ENCODE measurements at regions not wholly inside any gene's neighbourhood (a gene's known extent, or its start where the extent isn't known, plus 50 kb on each side); places are given as distances from the start of the nearest gene placed in this dataset.

DNA sequence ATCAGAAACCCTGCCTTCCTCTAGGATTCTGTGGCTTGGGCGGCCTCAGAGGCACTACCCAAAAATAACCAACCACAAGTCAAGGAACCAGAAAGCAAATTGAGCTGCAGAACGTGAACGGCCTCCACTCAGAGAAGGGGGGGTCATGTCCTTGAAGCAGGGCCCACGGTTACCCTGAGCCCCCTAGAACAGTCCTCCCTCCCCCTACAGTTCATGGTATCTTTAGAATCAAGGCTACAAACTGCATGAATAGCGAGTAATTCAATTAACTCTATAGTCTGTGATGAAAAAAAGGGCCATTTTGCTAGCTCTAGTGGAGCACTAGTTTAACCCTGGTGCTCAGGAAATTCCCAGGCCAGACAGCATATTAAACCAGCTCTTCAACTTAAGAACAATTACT, 79.0 kb upstream of the ZNF507 start:
- Mint-ChIP-seq H3K9me3 (ENCODE audit: low read depth) (peaks cover 8% of the 10 kb centered on the region), H3K27ac (no peak overlapping the region), H3K4me1 (ENCODE audit: low read depth) (peaks cover 9% of the 10 kb centered on the region), H3K36me3 (ENCODE audit: insufficient read depth) (no peaks in the 10 kb centered on the region), H3K4me3 (ENCODE audit: low read depth) (no peak overlapping the region), H3K27me3 (peaks cover 40% of the 10 kb centered on the region)
- TF ChIP-seq, protein P1, sequence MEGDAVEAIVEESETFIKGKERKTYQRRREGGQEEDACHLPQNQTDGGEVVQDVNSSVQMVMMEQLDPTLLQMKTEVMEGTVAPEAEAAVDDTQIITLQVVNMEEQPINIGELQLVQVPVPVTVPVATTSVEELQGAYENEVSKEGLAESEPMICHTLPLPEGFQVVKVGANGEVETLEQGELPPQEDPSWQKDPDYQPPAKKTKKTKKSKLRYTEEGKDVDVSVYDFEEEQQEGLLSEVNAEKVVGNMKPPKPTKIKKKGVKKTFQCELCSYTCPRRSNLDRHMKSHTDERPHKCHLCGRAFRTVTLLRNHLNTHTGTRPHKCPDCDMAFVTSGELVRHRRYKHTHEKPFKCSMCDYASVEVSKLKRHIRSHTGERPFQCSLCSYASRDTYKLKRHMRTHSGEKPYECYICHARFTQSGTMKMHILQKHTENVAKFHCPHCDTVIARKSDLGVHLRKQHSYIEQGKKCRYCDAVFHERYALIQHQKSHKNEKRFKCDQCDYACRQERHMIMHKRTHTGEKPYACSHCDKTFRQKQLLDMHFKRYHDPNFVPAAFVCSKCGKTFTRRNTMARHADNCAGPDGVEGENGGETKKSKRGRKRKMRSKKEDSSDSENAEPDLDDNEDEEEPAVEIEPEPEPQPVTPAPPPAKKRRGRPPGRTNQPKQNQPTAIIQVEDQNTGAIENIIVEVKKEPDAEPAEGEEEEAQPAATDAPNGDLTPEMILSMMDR (IDR thresholded peaks at IDR 0.05; ENCODE audit: unreplicated experiment), result no peak
- DNase-seq (ENCODE audit: low spot score, unreplicated experiment), result no peak

DNA sequence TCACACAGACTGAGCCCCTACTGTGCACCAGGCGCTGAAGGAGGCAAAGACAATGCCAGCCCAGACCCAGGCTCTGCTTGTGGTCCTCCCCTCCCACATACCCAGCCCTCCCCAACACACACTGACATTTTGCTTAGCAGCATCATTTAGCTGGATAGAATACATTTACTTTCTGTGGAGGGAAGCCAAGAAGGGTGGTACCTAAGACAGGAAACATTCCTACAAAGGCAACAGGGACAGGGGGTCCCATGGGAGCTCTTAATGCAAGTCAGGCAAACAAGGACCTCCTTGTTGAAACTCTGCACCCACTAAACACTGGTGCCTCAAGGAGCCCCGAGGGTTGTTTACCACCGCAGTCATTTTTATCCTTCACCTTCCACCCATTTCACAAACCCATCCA, 77.0 kb upstream of the ZNF507 start:
- Mint-ChIP-seq H3K9me3 (ENCODE audit: low read depth) (peaks cover 5% of the 10 kb centered on the region), H3K27ac (no peak overlapping the region), H3K27me3 (peaks cover 35% of the 10 kb centered on the region), H3K4me3 (ENCODE audit: low read depth) (no peak overlapping the region), H3K4me1 (ENCODE audit: low read depth) (peaks cover 5% of the 10 kb centered on the region), H3K36me3 (ENCODE audit: insufficient read depth) (no peaks in the 10 kb centered on the region)
- TF ChIP-seq, protein P1 (IDR thresholded peaks at IDR 0.05; ENCODE audit: unreplicated experiment), result no peak
- DNase-seq (ENCODE audit: low spot score, unreplicated experiment), result no peak

DNA sequence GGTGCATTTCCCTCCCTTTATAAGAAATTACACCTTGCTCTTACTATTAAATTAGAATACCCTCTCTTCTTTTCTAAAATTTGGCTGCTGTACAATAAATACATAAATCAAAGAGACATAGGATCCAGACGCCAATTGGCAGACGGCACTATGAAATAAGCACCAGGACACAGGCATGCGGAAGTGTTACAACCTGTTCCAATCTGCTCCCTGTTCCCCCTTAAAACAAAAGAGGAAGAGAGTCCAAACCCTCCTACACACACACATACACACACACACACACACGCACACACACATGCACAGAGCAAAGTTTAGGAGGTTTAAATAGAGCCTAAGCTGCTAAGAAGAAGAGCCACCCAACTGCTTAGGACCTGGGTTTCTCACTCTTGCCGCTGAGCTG, 75.6 kb upstream of the ZNF507 start:
- TF ChIP-seq, protein P1 (IDR thresholded peaks at IDR 0.05; ENCODE audit: unreplicated experiment), result no peak
- Mint-ChIP-seq H3K4me1 (ENCODE audit: low read depth) (peaks cover 1% of the 10 kb centered on the region), H3K27ac (no peak overlapping the region), H3K4me3 (ENCODE audit: low read depth) (no peak overlapping the region), H3K9me3 (ENCODE audit: low read depth) (peaks cover 7% of the 10 kb centered on the region), H3K36me3 (ENCODE audit: insufficient read depth) (no peaks in the 10 kb centered on the region), H3K27me3 (peaks cover 32% of the 10 kb centered on the region)
- DNase-seq (ENCODE audit: low spot score, unreplicated experiment), result no peak

DNA sequence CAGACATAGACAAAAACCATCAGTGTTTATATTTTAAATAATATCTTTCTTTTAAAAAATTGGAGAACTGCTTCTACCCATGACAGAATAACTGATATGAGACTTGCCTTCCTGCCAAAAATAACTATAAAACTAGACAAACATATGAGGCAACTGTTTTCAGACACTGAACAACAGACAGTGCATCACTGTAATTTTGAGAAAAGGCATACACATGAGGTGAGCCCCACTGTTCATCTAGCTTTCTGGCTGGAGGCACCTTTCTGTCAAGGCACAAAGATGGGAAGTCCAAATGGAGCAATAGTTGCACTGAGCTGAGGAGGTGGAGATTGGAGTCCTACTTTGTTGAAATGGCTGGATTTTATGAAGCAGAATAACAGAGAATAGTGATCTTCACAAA, 71.9 kb upstream of the ZNF507 start:
- Mint-ChIP-seq H3K9me3 (ENCODE audit: low read depth) (peaks cover 12% of the 10 kb centered on the region), H3K4me1 (ENCODE audit: low read depth) (no peaks in the 10 kb centered on the region), H3K27ac (no peak overlapping the region), H3K36me3 (ENCODE audit: insufficient read depth) (no peaks in the 10 kb centered on the region), H3K27me3 (peaks cover 21% of the 10 kb centered on the region), H3K4me3 (ENCODE audit: low read depth) (no peak overlapping the region)
- TF ChIP-seq, protein P1 (IDR thresholded peaks at IDR 0.05; ENCODE audit: unreplicated experiment), result no peak
- no peak for DNase-seq (ENCODE audit: low spot score, unreplicated experiment)

DNA sequence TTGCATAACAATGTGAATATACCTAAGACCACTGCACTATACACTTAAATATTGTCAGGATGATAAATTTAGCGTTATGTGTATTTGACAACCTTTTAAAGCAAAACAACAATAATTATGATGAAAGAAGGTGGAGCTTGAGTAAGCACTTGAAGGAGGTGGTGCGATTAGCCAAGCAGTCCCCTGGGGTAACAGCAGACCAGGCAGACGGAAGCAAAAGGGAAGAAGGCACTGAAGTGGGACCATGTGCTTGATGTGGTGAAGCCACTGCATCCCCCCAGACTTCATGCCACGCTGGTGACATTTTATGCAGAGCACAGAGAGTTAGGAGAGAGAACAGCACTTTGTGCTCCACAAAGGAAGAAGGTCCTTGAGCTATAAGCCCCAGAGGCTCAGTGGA, 58.3 kb upstream of the ZNF507 start:
- H3K27me3 Mint-ChIP-seq, result peaks cover 42% of the 10 kb centered on the region
- H3K4me1 Mint-ChIP-seq (ENCODE audit: low read depth), result no peaks in the 10 kb centered on the region
- TF ChIP-seq, protein P1 (IDR thresholded peaks at IDR 0.05; ENCODE audit: unreplicated experiment), result no peak
- H3K27ac Mint-ChIP-seq, result no peak overlapping the region
- H3K36me3 Mint-ChIP-seq (ENCODE audit: insufficient read depth), result no peaks in the 10 kb centered on the region
- no peak overlapping the region for H3K4me3 Mint-ChIP-seq (ENCODE audit: low read depth)
- no peak for DNase-seq (ENCODE audit: low spot score, unreplicated experiment)
- H3K9me3 Mint-ChIP-seq (ENCODE audit: low read depth), result no peaks in the 10 kb centered on the region
